ENCODE measurements at regions not wholly inside any gene's neighbourhood (a gene's known extent, or its start where the extent isn't known, plus 50 kb on each side); places are given as distances from the start of the nearest gene placed in this dataset.
A peak's percentile ranks its signal among the peaks of the same experiment; 100 is the strongest.
"Not testable (repeated sequence)": the region's sequence is repeated elsewhere in the genome, so short reads cannot be mapped to it uniquely, and the experiment has no call there.

- no peak for DNase-seq (ENCODE audit: low spot score)
Observed at GRCh38 chr18:28267276-28267675, 90.3 kb upstream of the CDH2 start.

- peak; percentile 2 for DNase-seq (ENCODE audit: low spot score)
Observed at GRCh38 chr18:28256166-28256565, 79.2 kb upstream of the CDH2 start.

DNA sequence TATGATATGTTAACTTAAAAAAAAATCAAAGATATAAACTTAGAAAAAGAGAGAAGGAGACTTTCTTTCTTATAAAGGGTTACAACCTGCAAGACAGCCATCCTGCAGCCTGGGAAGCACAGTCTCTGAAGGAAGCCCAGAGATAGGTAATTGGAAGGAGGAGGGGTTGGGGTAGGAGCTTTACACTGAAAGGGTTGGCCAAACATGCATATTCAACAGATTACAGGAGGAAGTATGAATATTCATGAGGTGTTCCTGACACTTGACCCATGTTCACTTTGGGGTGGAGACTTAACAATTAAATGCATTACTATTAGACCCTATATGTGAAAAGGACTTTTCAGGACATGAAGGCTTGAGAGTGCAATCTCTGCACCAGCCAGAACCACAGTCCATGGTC, 71.7 kb upstream of the CDH2 start:
- no peak for DNase-seq (ENCODE audit: low spot score)

- DNase-seq (ENCODE audit: low spot score): not testable (repeated sequence)
Observed at GRCh38 chr18:28240626-28241025, 63.7 kb upstream of the CDH2 start.

GRCh38 chr18:28236487-28236886, 59.6 kb upstream of the CDH2 start:
- DNase-seq (ENCODE audit: low spot score): no peak
